ENCODE measurements at regions not wholly inside any gene's neighbourhood (a gene's known extent, or its start where the extent isn't known, plus 50 kb on each side); places are given as distances from the start of the nearest gene placed in this dataset.

DNA sequence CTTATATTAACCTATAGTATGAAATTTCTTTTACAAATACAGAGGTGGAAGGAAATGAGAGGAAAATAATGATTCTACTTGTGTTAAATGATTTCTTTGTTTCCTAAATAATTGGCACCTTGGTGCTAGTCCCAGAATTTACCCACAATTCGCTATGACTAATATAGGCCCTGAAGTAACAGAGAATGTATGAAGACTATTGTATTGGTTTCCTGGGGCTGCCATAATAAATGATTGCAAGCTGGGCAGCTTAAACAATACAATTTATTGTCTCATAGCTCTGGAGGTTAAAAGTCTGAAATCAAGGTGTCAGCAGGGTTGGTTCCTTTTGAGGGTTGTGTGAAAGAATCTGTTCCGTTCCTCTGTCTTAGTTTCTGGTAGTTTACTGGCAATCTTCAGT, 74.8 kb upstream of the GPRIN3 start:
- TF ChIP-seq, protein P1, sequence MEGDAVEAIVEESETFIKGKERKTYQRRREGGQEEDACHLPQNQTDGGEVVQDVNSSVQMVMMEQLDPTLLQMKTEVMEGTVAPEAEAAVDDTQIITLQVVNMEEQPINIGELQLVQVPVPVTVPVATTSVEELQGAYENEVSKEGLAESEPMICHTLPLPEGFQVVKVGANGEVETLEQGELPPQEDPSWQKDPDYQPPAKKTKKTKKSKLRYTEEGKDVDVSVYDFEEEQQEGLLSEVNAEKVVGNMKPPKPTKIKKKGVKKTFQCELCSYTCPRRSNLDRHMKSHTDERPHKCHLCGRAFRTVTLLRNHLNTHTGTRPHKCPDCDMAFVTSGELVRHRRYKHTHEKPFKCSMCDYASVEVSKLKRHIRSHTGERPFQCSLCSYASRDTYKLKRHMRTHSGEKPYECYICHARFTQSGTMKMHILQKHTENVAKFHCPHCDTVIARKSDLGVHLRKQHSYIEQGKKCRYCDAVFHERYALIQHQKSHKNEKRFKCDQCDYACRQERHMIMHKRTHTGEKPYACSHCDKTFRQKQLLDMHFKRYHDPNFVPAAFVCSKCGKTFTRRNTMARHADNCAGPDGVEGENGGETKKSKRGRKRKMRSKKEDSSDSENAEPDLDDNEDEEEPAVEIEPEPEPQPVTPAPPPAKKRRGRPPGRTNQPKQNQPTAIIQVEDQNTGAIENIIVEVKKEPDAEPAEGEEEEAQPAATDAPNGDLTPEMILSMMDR (IDR thresholded peaks at IDR 0.05) = no peak
- no peak for TF ChIP-seq POLR2A (IDR thresholded peaks at IDR 0.05)

All from heart left ventricle (tissue), 13 donors.